HFFc6 (cell line): ENCODE measurements at regions not wholly inside any gene's neighbourhood (a gene's known extent, or its start where the extent isn't known, plus 50 kb on each side); places are given as distances from the start of the nearest gene placed in this dataset.

Source experiments
- DNase-seq: peaks from one replicate; pipeline ENCODE4 v3.0.0-alpha.2; 2018
- H3K27ac Mint-ChIP-seq: 2 replicates; pipeline ENCODE4 v1.8.0; 2020; ENCODE audit warnings: mild to moderate bottlenecking, mixed read lengths
- H3K27me3 Mint-ChIP-seq: 2 replicates; pipeline ENCODE4 v1.8.0; 2021; ENCODE audit warnings: mild to moderate bottlenecking, moderate library complexity, mixed read lengths; ENCODE audit not compliant: insufficient read depth
- H3K36me3 Mint-ChIP-seq: 2 replicates; pipeline ENCODE4 v1.8.0; 2021; ENCODE audit warnings: low read depth, mixed read lengths
- H3K4me1 Mint-ChIP-seq: 2 replicates; pipeline ENCODE4 v1.8.0; 2020; ENCODE audit warnings: low read depth, mixed read lengths
- H3K4me3 Mint-ChIP-seq: 2 replicates; pipeline ENCODE4 v1.8.0; 2020; ENCODE audit warnings: mild to moderate bottlenecking, moderate library complexity, mixed read lengths
- H3K9me3 Mint-ChIP-seq: 2 replicates; pipeline ENCODE4 v1.8.0; 2020; ENCODE audit warnings: mild to moderate bottlenecking, mixed read lengths
- CTCF ChIP-seq: fragments of 200-600 bp; sonication (generic); IDR thresholded peaks from 2 replicates; pipeline ENCODE4 v1.5.0; 2021; ENCODE audit warnings: antibody characterized with exemption, mild to moderate bottlenecking

GRCh38 chr3:28853830-28854229, 427.0 kb upstream of the RBMS3 start:
- peak; percentile 55 for TF ChIP-seq CTCF
- no peaks in the 10 kb centered on the region for H3K9me3 Mint-ChIP-seq
- no peaks in the 10 kb centered on the region for H3K36me3 Mint-ChIP-seq
- DNase-seq = no peak
- no peak overlapping the region for H3K27ac Mint-ChIP-seq
- peaks cover 4% of the 10 kb centered on the region; the same call in 1 of the 2 replicates for H3K4me1 Mint-ChIP-seq
- H3K4me3 Mint-ChIP-seq = no peak overlapping the region
- H3K27me3 Mint-ChIP-seq = peaks cover 5% of the 10 kb centered on the region; the same call in 1 of the 2 replicates

- Mint-ChIP-seq H3K27ac (no peak overlapping the region), H3K9me3 (no peaks in the 10 kb centered on the region), H3K4me1 (peaks cover 13% of the 10 kb centered on the region; the same call in 1 of the 2 replicates), H3K4me3 (no peak overlapping the region), H3K36me3 (no peaks in the 10 kb centered on the region), H3K27me3 (peaks cover 7% of the 10 kb centered on the region)
- DNase-seq = no peak
- TF ChIP-seq CTCF = no peak
Observed at GRCh38 chr3:28856796-28857195, 424.1 kb upstream of the RBMS3 start.

GRCh38 chr3:28859897-28860296, 421.0 kb upstream of the RBMS3 start:
- Mint-ChIP-seq H3K4me3 (no peak overlapping the region), H3K36me3 (no peaks in the 10 kb centered on the region), H3K27me3 (peaks cover 15% of the 10 kb centered on the region), H3K9me3 (no peaks in the 10 kb centered on the region), H3K4me1 (peaks cover 13% of the 10 kb centered on the region; the same call in 1 of the 2 replicates), H3K27ac (no peak overlapping the region)
- TF ChIP-seq CTCF = no peak
- no peak for DNase-seq

GRCh38 chr3:28860307-28860706, 420.6 kb upstream of the RBMS3 start:
- no peak overlapping the region for H3K27ac Mint-ChIP-seq
- no peak for TF ChIP-seq CTCF
- peaks cover 15% of the 10 kb centered on the region for H3K27me3 Mint-ChIP-seq
- no peaks in the 10 kb centered on the region for H3K9me3 Mint-ChIP-seq
- no peak for DNase-seq
- no peak overlapping the region for H3K4me3 Mint-ChIP-seq
- H3K36me3 Mint-ChIP-seq = no peaks in the 10 kb centered on the region
- H3K4me1 Mint-ChIP-seq = peaks cover 13% of the 10 kb centered on the region; the same call in 1 of the 2 replicates

GRCh38 chr3:28863186-28863585, 417.7 kb upstream of the RBMS3 start:
- no peak overlapping the region for H3K4me3 Mint-ChIP-seq
- no peaks in the 10 kb centered on the region for H3K9me3 Mint-ChIP-seq
- no peak overlapping the region for H3K27ac Mint-ChIP-seq
- no peaks in the 10 kb centered on the region for H3K36me3 Mint-ChIP-seq
- no peak for TF ChIP-seq CTCF
- H3K4me1 Mint-ChIP-seq = peaks cover 10% of the 10 kb centered on the region; the same call in 1 of the 2 replicates
- DNase-seq = no peak
- peaks cover 12% of the 10 kb centered on the region for H3K27me3 Mint-ChIP-seq

- Mint-ChIP-seq H3K9me3 (no peaks in the 10 kb centered on the region), H3K27ac (no peak overlapping the region), H3K4me1 (no peaks in the 10 kb centered on the region), H3K36me3 (no peaks in the 10 kb centered on the region), H3K27me3 (peaks cover 9% of the 10 kb centered on the region), H3K4me3 (no peak overlapping the region)
- DNase-seq = no peak
- no peak for TF ChIP-seq CTCF
Observed at GRCh38 chr3:28867836-28868235, 413.0 kb upstream of the RBMS3 start.
